PC-9 (cell line): ENCODE measurements at regions not wholly inside any gene's neighbourhood (a gene's known extent, or its start where the extent isn't known, plus 50 kb on each side); places are given as distances from the start of the nearest gene placed in this dataset.

Experiments used
- EZH2 ChIP-seq: fragments of 200-600 bp; sonication (generic); IDR thresholded peaks from 2 replicates; pipeline ENCODE4 v1.8.0; 2017; ENCODE audit warnings: antibody characterized with exemption, low read depth
- TF ChIP-seq, protein P1 (sequence below): fragments of 200-600 bp; sonication (generic); conservative IDR thresholded peaks from 2 replicates; pipeline ENCODE4 v1.6.1; 2017; ENCODE audit warnings: mixed run types, antibody characterized with exemption, mild to moderate bottlenecking, moderate library complexity

DNA sequence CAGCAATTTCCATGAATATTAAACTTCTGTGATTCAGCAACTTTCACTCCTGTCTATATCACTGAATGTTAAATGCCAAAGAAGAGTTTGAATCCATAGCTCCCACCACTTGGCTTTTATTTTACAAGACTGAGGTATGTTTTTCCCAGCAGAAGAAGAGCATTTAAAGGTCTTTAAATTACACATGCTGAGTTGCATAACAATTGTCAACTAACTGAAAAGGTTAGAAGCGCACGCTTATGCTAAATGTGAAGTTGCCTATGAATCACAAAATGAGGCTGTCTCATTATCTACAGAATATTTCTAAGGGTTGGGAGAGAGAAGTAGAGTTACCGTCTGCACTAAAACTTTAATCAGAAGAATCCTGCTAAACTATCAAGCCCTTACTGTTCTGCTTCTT lies 1086.3 kb downstream of the FAM181B start:
- TF ChIP-seq, protein P1, sequence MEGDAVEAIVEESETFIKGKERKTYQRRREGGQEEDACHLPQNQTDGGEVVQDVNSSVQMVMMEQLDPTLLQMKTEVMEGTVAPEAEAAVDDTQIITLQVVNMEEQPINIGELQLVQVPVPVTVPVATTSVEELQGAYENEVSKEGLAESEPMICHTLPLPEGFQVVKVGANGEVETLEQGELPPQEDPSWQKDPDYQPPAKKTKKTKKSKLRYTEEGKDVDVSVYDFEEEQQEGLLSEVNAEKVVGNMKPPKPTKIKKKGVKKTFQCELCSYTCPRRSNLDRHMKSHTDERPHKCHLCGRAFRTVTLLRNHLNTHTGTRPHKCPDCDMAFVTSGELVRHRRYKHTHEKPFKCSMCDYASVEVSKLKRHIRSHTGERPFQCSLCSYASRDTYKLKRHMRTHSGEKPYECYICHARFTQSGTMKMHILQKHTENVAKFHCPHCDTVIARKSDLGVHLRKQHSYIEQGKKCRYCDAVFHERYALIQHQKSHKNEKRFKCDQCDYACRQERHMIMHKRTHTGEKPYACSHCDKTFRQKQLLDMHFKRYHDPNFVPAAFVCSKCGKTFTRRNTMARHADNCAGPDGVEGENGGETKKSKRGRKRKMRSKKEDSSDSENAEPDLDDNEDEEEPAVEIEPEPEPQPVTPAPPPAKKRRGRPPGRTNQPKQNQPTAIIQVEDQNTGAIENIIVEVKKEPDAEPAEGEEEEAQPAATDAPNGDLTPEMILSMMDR: no peak
- no peak for TF ChIP-seq EZH2
